ENCODE measurements at regions not wholly inside any gene's neighbourhood (a gene's known extent, or its start where the extent isn't known, plus 50 kb on each side); places are given as distances from the start of the nearest gene placed in this dataset.

GRCh38 chr16:31678649-31679325 lies 151.1 kb downstream of the AHSP start:
- TF ChIP-seq POLR2A (IDR thresholded peaks at IDR 0.05) = no peak
- no peak for TF ChIP-seq CTCF (IDR thresholded peaks at IDR 0.05)
- TF ChIP-seq POLR2AphosphoS5 (IDR thresholded peaks at IDR 0.05) = no peak
